Stomach (tissue), 4 donors: ENCODE measurements at regions not wholly inside any gene's neighbourhood (a gene's known extent, or its start where the extent isn't known, plus 50 kb on each side); places are given as distances from the start of the nearest gene placed in this dataset.

Source experiments
- EP300 ChIP-seq: sonication (generic); formaldehyde crosslinking; IDR thresholded peaks from one replicate; pipeline ENCODE4 v1.6.1; 2017; ENCODE audit warnings: antibody characterized with exemption
- POLR2A ChIP-seq, 4 donors: fragments of 450-650 bp; IDR thresholded peaks; one replicate each; pipeline ENCODE4 v1.6.1; 2016; ENCODE audit warnings: antibody characterized with exemption in 4 of 4, control low read depth in 2 of 4, mild to moderate bottlenecking in 1 of 4, moderate library complexity in 1 of 4
- TF ChIP-seq, protein P1 (sequence below), 7 experiments: fragments of 450-650 bp in 4 of 7; fragments of 200-600 bp in 3 of 7; sonication (generic) in 3 of 7; IDR thresholded peaks; one replicate each; pipeline ENCODE4 v1.5.1; 2016 to 2019; ENCODE audit warnings: antibody characterized with exemption in 7 of 7, control low read depth in 2 of 7, mild to moderate bottlenecking in 1 of 7

DNA sequence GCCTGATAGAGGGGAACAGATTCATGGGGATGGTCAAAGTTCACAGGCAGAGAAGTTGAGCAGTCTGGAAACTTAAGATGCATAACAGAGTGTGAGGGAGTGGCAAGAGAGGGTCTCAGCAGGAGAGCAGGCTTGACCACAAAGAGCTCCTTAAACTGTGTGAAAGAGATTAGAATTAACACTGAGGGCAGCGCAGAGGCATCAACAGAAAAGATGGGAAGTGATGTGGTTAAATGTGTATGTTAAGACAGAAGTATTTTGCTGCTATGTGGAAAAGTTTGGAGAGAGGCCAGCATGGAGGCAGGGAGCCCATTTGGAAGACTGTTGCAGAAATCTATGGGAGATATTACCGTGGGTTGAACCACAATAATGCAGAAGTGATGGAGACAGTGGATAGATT, 122.7 kb upstream of the LMNTD1 start:
- no peak for TF ChIP-seq POLR2A (IDR thresholded peaks at IDR 0.05)
- no peak for TF ChIP-seq EP300
- TF ChIP-seq, protein P1, sequence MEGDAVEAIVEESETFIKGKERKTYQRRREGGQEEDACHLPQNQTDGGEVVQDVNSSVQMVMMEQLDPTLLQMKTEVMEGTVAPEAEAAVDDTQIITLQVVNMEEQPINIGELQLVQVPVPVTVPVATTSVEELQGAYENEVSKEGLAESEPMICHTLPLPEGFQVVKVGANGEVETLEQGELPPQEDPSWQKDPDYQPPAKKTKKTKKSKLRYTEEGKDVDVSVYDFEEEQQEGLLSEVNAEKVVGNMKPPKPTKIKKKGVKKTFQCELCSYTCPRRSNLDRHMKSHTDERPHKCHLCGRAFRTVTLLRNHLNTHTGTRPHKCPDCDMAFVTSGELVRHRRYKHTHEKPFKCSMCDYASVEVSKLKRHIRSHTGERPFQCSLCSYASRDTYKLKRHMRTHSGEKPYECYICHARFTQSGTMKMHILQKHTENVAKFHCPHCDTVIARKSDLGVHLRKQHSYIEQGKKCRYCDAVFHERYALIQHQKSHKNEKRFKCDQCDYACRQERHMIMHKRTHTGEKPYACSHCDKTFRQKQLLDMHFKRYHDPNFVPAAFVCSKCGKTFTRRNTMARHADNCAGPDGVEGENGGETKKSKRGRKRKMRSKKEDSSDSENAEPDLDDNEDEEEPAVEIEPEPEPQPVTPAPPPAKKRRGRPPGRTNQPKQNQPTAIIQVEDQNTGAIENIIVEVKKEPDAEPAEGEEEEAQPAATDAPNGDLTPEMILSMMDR (IDR thresholded peaks at IDR 0.05) = no peak
